EH (cell line): ENCODE measurements at regions not wholly inside any gene's neighbourhood (a gene's known extent, or its start where the extent isn't known, plus 50 kb on each side); places are given as distances from the start of the nearest gene placed in this dataset.
A peak's percentile ranks its signal among the peaks of the same experiment; 100 is the strongest.

Source experiments
- DNase-seq: peaks from one replicate; pipeline ENCODE4 v3.0.0-alpha.2; 2015; ENCODE audit warnings: low read depth

- DNase-seq, result no peak
Observed at GRCh38 chr15:37870711-37871110, 63.7 kb upstream of the TMCO5A start.

- DNase-seq, result no peak
Observed at GRCh38 chr15:37872661-37873060, 61.8 kb upstream of the TMCO5A start.

- DNase-seq, result no peak
Observed at GRCh38 chr15:37873336-37873735, 61.1 kb upstream of the TMCO5A start.

- peak; percentile 22 for DNase-seq
Observed at GRCh38 chr15:37876900-37877299, 57.5 kb upstream of the TMCO5A start.

GRCh38 chr15:37877851-37878741 is 56.3 kb upstream of the TMCO5A start:
- DNase-seq, result peak; percentile 91

- DNase-seq, result peak; percentile 81
Observed at GRCh38 chr15:37880009-37880834, 54.2 kb upstream of the TMCO5A start.

GRCh38 chr15:37880835-37881153 is 53.6 kb upstream of the TMCO5A start:
- no peak for DNase-seq

- DNase-seq, result no peak
Observed at GRCh38 chr15:37881237-37882013, 53.0 kb upstream of the TMCO5A start.

GRCh38 chr15:37882640-37883039 is 51.8 kb upstream of the TMCO5A start:
- no peak for DNase-seq
